ENCODE measurements at regions not wholly inside any gene's neighbourhood (a gene's known extent, or its start where the extent isn't known, plus 50 kb on each side); places are given as distances from the start of the nearest gene placed in this dataset.

- H3K4me1 ChIP-seq (ENCODE audit: control insufficient read depth, insufficient read depth, low read length) = peaks cover 3% of the 10 kb centered on the region
- no peak overlapping the region for H3K27ac ChIP-seq (ENCODE audit: extremely low read depth, low read depth, low read length)
- POLR2A ChIA-PET = no interaction called here
- TF ChIP-seq SETDB1 (IDR thresholded peaks at IDR 0.05; ENCODE audit: insufficient read length, low read length) = no peak
- no peak for TF ChIP-seq ZNF549 (tag by site-specific recombination; IDR thresholded peaks at IDR 0.05)
- no peak for TF ChIP-seq ZNF596 (tag by site-specific recombination; IDR thresholded peaks at IDR 0.05)
- TF ChIP-seq ZNF510 (tag by site-specific recombination; IDR thresholded peaks at IDR 0.05; ENCODE audit: insufficient replicate concordance) = no peak
- no peak for TF ChIP-seq INSM2 (tag by site-specific recombination; IDR thresholded peaks at IDR 0.05)
- TF ChIP-seq ZNF561 (tag by site-specific recombination; IDR thresholded peaks at IDR 0.05; ENCODE audit: borderline replicate concordance) = no peak
- no peak for TF ChIP-seq ZNF785 (tag by site-specific recombination; IDR thresholded peaks at IDR 0.05)
- no peak overlapping the region for H3K4me3 ChIP-seq (ENCODE audit: low read depth, low read length)
- no peaks in the 10 kb centered on the region; the same call in 1 of the 2 replicates for H3K9me3 ChIP-seq (ENCODE audit: control insufficient read depth, insufficient read depth, low read depth, low read length)
- CTCF ChIA-PET = no interaction called here
- no peaks in the 10 kb centered on the region for H3K36me3 ChIP-seq (ENCODE audit: control insufficient read depth in 2 of 2, insufficient read depth in 1 of 2, low read length in 2 of 2)
These were observed 1922.3 kb upstream of the FLRT2 start for GRCh38 chr14:83607682-83608081.

GRCh38 chr14:83611491-83611890 is 1918.5 kb upstream of the FLRT2 start:
- Histone ChIP-seq H3K27ac (ENCODE audit: extremely low read depth, low read depth, low read length) (no peak overlapping the region), H3K4me3 (ENCODE audit: low read depth, low read length) (no peak overlapping the region), H3K4me1 (ENCODE audit: control insufficient read depth, insufficient read depth, low read length) (peaks cover 3% of the 10 kb centered on the region), H3K9me3 (ENCODE audit: control insufficient read depth, insufficient read depth, low read depth, low read length) (no peaks in the 10 kb centered on the region), H3K36me3 (ENCODE audit: control insufficient read depth in 2 of 2, insufficient read depth in 1 of 2, low read length in 2 of 2) (no peaks in the 10 kb centered on the region)
- CTCF ChIA-PET = no interaction called here
- TF ChIP-seq SP3 (tag by site-specific recombination; IDR thresholded peaks at IDR 0.05) (no peak), ZNF426 (tag by site-specific recombination; IDR thresholded peaks at IDR 0.05) (no peak), IKZF3 (tag by site-specific recombination; IDR thresholded peaks at IDR 0.05) (no peak), ZNF555 (tag by site-specific recombination; conservative IDR thresholded peaks at IDR 0.05) (no peak), ZNF10 (tag by site-specific recombination; IDR thresholded peaks at IDR 0.05) (no peak), ZNF169 (tag by site-specific recombination; IDR thresholded peaks at IDR 0.05) (no peak), ZBTB10 (tag by site-specific recombination; IDR thresholded peaks at IDR 0.05) (no peak), ZNF580 (tag by site-specific recombination; IDR thresholded peaks at IDR 0.05) (no peak), BCL11A (tag by site-specific recombination; IDR thresholded peaks at IDR 0.05; ENCODE audit: low read depth) (no peak), YY2 (tag by site-specific recombination; IDR thresholded peaks at IDR 0.05) (no peak), YY1 (tag by site-specific recombination; IDR thresholded peaks at IDR 0.05) (no peak)
- POLR2A ChIA-PET = no interaction called here

- H3K36me3 ChIP-seq (ENCODE audit: control insufficient read depth in 2 of 2, insufficient read depth in 1 of 2, low read length in 2 of 2) = no peaks in the 10 kb centered on the region
- H3K4me3 ChIP-seq (ENCODE audit: low read depth, low read length) = no peak overlapping the region
- peaks cover 3% of the 10 kb centered on the region for H3K4me1 ChIP-seq (ENCODE audit: control insufficient read depth, insufficient read depth, low read length)
- ChIA-PET POLR2A (no interaction called here), CTCF (interaction anchor here (0.6 kb wide), 1 partner anchor 128 kb away, joined by 3 read pairs; no protein-coding TSS in a partner anchor)
- H3K9me3 ChIP-seq (ENCODE audit: control insufficient read depth, insufficient read depth, low read depth, low read length) = no peaks in the 10 kb centered on the region
- no peak overlapping the region for H3K27ac ChIP-seq (ENCODE audit: extremely low read depth, low read depth, low read length)
- TF ChIP-seq ZBTB8A (tag by site-specific recombination; IDR thresholded peaks at IDR 0.05) (no peak), ZNF555 (tag by site-specific recombination; conservative IDR thresholded peaks at IDR 0.05) (no peak), ZNF473 (tag by site-specific recombination; IDR thresholded peaks at IDR 0.05) (no peak), PRDM1 (tag by site-specific recombination; IDR thresholded peaks at IDR 0.05) (no peak), ZNF76 (tag by site-specific recombination; IDR thresholded peaks at IDR 0.05; ENCODE audit: borderline replicate concordance, low read depth) (no peak), ZNF26 (tag by site-specific recombination; IDR thresholded peaks at IDR 0.05) (no peak), KLF7 (tag by site-specific recombination; IDR thresholded peaks at IDR 0.05; ENCODE audit: borderline replicate concordance) (no peak), ZNF776 (tag by site-specific recombination; IDR thresholded peaks at IDR 0.05; ENCODE audit: borderline replicate concordance) (no peak), KLF8 (tag by site-specific recombination; IDR thresholded peaks at IDR 0.05) (no peak), ZFP37 (tag by site-specific recombination; IDR thresholded peaks at IDR 0.05) (no peak), ZNF664 (tag by site-specific recombination; IDR thresholded peaks at IDR 0.05) (no peak)
These were observed 1918.0 kb upstream of the FLRT2 start for GRCh38 chr14:83611906-83612390.
